ENCODE measurements at regions not wholly inside any gene's neighbourhood (a gene's known extent, or its start where the extent isn't known, plus 50 kb on each side); places are given as distances from the start of the nearest gene placed in this dataset.
"Not testable (repeated sequence)": the region's sequence is repeated elsewhere in the genome, so short reads cannot be mapped to it uniquely, and the experiment has no call there.

DNA sequence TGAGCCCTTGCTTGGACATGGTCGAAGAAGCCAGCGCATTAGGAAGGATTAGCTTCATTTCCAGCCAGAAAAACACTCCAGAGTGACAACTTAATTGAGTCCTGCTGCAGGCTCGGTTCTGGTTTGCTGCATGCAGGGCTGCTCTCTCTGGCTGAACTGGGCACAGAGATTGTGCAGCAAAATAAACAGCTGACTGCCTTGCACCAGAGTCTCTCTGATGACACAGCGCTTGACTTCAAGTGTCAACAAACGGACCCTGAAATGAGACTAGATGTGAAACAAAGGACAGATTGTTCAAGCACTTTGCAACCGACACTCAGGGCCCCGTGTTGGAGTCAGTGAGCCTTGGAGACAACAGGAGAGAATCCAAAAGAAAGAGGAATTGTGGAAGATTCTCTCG, 197.3 kb upstream of the LRRC61 start:
- TF ChIP-seq, protein P1, sequence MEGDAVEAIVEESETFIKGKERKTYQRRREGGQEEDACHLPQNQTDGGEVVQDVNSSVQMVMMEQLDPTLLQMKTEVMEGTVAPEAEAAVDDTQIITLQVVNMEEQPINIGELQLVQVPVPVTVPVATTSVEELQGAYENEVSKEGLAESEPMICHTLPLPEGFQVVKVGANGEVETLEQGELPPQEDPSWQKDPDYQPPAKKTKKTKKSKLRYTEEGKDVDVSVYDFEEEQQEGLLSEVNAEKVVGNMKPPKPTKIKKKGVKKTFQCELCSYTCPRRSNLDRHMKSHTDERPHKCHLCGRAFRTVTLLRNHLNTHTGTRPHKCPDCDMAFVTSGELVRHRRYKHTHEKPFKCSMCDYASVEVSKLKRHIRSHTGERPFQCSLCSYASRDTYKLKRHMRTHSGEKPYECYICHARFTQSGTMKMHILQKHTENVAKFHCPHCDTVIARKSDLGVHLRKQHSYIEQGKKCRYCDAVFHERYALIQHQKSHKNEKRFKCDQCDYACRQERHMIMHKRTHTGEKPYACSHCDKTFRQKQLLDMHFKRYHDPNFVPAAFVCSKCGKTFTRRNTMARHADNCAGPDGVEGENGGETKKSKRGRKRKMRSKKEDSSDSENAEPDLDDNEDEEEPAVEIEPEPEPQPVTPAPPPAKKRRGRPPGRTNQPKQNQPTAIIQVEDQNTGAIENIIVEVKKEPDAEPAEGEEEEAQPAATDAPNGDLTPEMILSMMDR (conservative IDR thresholded peaks at IDR 0.05) = not testable (repeated sequence)
- not testable (repeated sequence) for TF ChIP-seq ZFX (IDR thresholded peaks at IDR 0.05)
